ENCODE measurements at regions not wholly inside any gene's neighbourhood (a gene's known extent, or its start where the extent isn't known, plus 50 kb on each side); places are given as distances from the start of the nearest gene placed in this dataset.
A peak's percentile ranks its signal among the peaks of the same experiment; 100 is the strongest.

DNA sequence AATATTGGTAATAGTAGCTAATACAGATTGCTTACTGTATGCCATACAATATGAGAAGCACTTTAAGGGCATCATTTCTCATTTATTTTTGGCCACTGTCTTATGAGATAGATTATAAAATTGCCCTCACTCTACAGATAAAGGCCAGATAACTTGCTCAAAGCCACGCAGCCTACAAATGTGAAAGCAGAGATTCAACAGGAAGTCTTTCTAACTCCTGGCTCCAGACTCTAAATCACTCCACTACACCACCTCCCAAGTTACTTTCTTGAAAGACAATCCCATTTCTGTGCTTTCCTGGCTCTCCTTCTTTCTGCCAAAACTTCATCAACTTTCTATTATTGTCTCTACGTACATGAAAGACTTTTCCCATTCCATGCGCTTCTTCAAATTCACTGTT is 194.7 kb downstream of the FBXO8 start:
- Histone ChIP-seq H3K79me2 (ENCODE audit: low read depth) (no peaks in the 10 kb centered on the region), H3K9me3 (ENCODE audit: low read depth) (no peaks in the 10 kb centered on the region), H3K4me2 (no peak overlapping the region), H3K4me1 (no peaks in the 10 kb centered on the region), H3K27ac (no peak overlapping the region), H2AFZ (replicated peaks) (peak overlapping the region; percentile 45), H3K27me3 (no peaks in the 10 kb centered on the region), H3K4me3 (no peak overlapping the region), H4K20me1 (ENCODE audit: low read depth) (no peaks in the 10 kb centered on the region), H3F3A (ENCODE audit: low read depth) (no peaks in the 10 kb centered on the region), H3K9ac (no peak overlapping the region), H3K36me3 (no peaks in the 10 kb centered on the region)
- Mint-ChIP-seq H3K9me3 (peaks cover 2% of the 10 kb centered on the region), H3K27ac (no peak overlapping the region), H3K27me3 (ENCODE audit: insufficient read depth, low read depth) (peaks cover 2% of the 10 kb centered on the region), H3K4me3 (no peak overlapping the region), H3K36me3 (no peaks in the 10 kb centered on the region), H3K4me1 (peaks cover 4% of the 10 kb centered on the region)
- DNase-seq (ENCODE audit: low spot score) = no peak
- no peak for TF ChIP-seq EZH2 (IDR thresholded peaks at IDR 0.05)
- TF ChIP-seq, protein P1, sequence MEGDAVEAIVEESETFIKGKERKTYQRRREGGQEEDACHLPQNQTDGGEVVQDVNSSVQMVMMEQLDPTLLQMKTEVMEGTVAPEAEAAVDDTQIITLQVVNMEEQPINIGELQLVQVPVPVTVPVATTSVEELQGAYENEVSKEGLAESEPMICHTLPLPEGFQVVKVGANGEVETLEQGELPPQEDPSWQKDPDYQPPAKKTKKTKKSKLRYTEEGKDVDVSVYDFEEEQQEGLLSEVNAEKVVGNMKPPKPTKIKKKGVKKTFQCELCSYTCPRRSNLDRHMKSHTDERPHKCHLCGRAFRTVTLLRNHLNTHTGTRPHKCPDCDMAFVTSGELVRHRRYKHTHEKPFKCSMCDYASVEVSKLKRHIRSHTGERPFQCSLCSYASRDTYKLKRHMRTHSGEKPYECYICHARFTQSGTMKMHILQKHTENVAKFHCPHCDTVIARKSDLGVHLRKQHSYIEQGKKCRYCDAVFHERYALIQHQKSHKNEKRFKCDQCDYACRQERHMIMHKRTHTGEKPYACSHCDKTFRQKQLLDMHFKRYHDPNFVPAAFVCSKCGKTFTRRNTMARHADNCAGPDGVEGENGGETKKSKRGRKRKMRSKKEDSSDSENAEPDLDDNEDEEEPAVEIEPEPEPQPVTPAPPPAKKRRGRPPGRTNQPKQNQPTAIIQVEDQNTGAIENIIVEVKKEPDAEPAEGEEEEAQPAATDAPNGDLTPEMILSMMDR (IDR thresholded peaks at IDR 0.05) = no peak
- TF ChIP-seq EZH2phosphoT487 (IDR thresholded peaks at IDR 0.05) = no peak

DNA sequence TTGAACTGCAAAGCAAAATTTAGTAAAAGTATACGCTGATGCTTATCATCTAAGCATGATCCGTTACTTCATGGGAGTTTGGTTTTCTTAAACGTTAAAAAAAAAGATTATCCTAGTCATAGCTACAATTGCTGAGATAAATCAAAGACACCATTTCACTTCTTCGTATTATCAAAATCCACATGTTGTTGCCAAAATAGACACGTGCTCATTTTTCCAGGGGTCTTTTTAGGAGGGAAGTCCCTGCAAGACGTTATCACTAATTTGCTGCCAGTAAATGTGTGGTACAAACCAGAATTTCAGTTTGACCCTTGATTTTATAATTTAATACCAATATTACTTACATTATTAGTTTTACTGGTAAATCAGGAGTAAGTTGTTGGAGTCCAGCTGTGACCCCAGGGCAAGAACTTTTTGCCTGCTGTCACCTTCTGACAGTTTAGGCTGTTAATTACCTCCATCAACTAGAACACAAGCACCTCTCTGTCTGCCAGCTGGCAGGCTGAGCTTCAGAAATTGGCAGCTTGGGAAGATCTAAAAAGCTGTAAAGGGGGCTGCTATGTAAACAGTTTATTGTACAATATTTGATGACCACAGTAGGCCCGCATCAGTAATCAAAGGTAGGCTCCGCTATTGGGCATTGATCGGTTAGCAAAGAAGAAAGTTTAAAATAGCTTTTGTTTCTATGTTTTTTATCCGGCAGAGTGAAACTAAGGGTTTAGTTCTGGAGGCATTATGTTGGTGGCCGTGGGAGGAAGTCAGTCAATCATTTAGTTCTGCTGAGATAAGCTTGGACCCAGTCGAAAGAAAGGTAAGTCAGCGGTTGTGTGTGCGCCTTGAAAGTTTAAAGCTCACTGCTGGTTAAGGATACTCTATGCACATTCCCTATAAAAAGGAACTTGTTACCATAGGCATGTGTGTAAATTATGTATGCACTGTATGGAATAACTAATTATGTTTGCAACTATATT is 196.4 kb downstream of the FBXO8 start:
- H2AFZ ChIP-seq (replicated peaks) = peak overlapping the region; percentile 53
- no peaks in the 10 kb centered on the region for H3K4me1 ChIP-seq
- no peaks in the 10 kb centered on the region for H3K9me3 ChIP-seq (ENCODE audit: low read depth)
- no peaks in the 10 kb centered on the region for H3K9me3 Mint-ChIP-seq
- H3F3A ChIP-seq (ENCODE audit: low read depth) = no peaks in the 10 kb centered on the region
- H4K20me1 ChIP-seq (ENCODE audit: low read depth) = no peaks in the 10 kb centered on the region
- TF ChIP-seq EZH2phosphoT487 (IDR thresholded peaks at IDR 0.05) (no peak), EZH2 (IDR thresholded peaks at IDR 0.05) (no peak)
- H3K4me3 Mint-ChIP-seq = no peak overlapping the region
- H3K9ac ChIP-seq = no peak overlapping the region
- no peaks in the 10 kb centered on the region for H3K36me3 Mint-ChIP-seq
- no peak overlapping the region for H3K27ac ChIP-seq
- no peak overlapping the region for H3K4me2 ChIP-seq
- H3K27ac Mint-ChIP-seq = no peak overlapping the region
- no peak for DNase-seq (ENCODE audit: low spot score)
- H3K4me1 Mint-ChIP-seq = peaks cover 4% of the 10 kb centered on the region
- H3K27me3 ChIP-seq = no peaks in the 10 kb centered on the region
- H3K79me2 ChIP-seq (ENCODE audit: low read depth) = no peaks in the 10 kb centered on the region
- no peaks in the 10 kb centered on the region for H3K36me3 ChIP-seq
- peaks cover 2% of the 10 kb centered on the region for H3K27me3 Mint-ChIP-seq (ENCODE audit: insufficient read depth, low read depth)
- no peak overlapping the region for H3K4me3 ChIP-seq

DNA sequence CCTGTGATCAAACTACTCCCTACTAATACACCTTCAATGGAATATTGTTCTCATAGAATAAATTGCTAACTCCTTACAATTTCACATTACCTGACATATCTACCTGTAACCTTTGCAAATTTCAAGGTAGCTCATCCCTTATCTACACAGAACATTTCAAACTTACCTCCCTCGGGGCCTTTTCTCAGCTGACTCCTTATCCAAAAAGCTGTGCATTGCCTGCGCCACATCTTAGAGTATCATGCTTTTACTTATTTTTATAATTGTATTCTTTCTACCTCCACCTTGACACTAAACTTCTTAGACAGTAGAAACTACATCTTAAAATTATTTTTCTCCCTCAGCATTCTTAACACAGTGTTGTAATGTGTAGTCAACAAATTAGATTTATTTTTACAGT is 198.5 kb downstream of the FBXO8 start:
- H3K36me3 ChIP-seq = no peaks in the 10 kb centered on the region

More for the DNA sequence above, 198.5 kb downstream of the FBXO8 start:
- Histone ChIP-seq H3K4me2 (no peak overlapping the region), H3K79me2 (ENCODE audit: low read depth) (no peaks in the 10 kb centered on the region), H3K27me3 (no peaks in the 10 kb centered on the region), H3K9me3 (ENCODE audit: low read depth) (no peaks in the 10 kb centered on the region), H3K27ac (no peak overlapping the region), H3K4me1 (no peaks in the 10 kb centered on the region), H3K4me3 (no peak overlapping the region), H4K20me1 (ENCODE audit: low read depth) (no peaks in the 10 kb centered on the region), H3F3A (ENCODE audit: low read depth) (no peaks in the 10 kb centered on the region), H2AFZ (replicated peaks) (no peak overlapping the region), H3K9ac (no peak overlapping the region)
- no peak overlapping the region for H3K27ac Mint-ChIP-seq
- DNase-seq (ENCODE audit: low spot score) = no peak
- peaks cover 2% of the 10 kb centered on the region for H3K27me3 Mint-ChIP-seq (ENCODE audit: insufficient read depth, low read depth)
- H3K36me3 Mint-ChIP-seq = no peaks in the 10 kb centered on the region
- TF ChIP-seq, protein P1 (IDR thresholded peaks at IDR 0.05) = no peak
- TF ChIP-seq EZH2 (IDR thresholded peaks at IDR 0.05) (no peak), EZH2phosphoT487 (IDR thresholded peaks at IDR 0.05) (no peak)
- H3K4me3 Mint-ChIP-seq = no peak overlapping the region
- H3K4me1 Mint-ChIP-seq = peaks cover 4% of the 10 kb centered on the region
- H3K9me3 Mint-ChIP-seq = no peaks in the 10 kb centered on the region
